Pancreas (tissue), 10 donors: ENCODE measurements at regions not wholly inside any gene's neighbourhood (a gene's known extent, or its start where the extent isn't known, plus 50 kb on each side); places are given as distances from the start of the nearest gene placed in this dataset.
"Not testable (repeated sequence)": the region's sequence is repeated elsewhere in the genome, so short reads cannot be mapped to it uniquely, and the experiment has no call there.

Experiments used
- ATAC-seq, 4 donors: fragments of 200-7000 bp; cut with Tn5 transposase; one replicate each; pipeline versions ENCODE4 v1.8.0 to v1.9.1; 2020; ENCODE audit warnings: mild to moderate bottlenecking in 4 of 4, moderate library complexity in 4 of 4
- DNase-seq, 6 donors: peaks; one replicate each; pipeline ENCODE4 v3.0.0-alpha.2; 2020
- FAIRE-seq: peaks from 2 replicates; lab custom pipeline; 2012; peaks lifted over from hg19 to GRCh38; lab: Jason Lieb, UNC
- H3K27ac ChIP-seq, 4 donors: fragments of 200-600 bp; sonication (generic); 1 replicate in 3 of 4; 2 replicates in 1 of 4; pipeline versions ENCODE4 v1.5.0 to v1.8.0; 2020
- H3K27me3 ChIP-seq, 4 donors: fragments of 200-600 bp; one replicate each; pipeline ENCODE4 v1.8.0; 2021
- H3K36me3 ChIP-seq, 3 donors: fragments of 200-600 bp; sonication (generic) in 1 of 3; one replicate each; pipeline versions ENCODE4 v1.5.0 to v1.8.0; 2020 to 2021
- H3K4me1 ChIP-seq, 3 donors: fragments of 200-600 bp; one replicate each; pipeline ENCODE4 v1.8.0; 2021
- H3K4me3 ChIP-seq, 4 donors: fragments of 200-600 bp; sonication (generic) in 2 of 4; one replicate each; pipeline versions ENCODE4 v1.5.0 to v1.8.0; 2020 to 2021
- H3K9me3 ChIP-seq, 4 donors: fragments of 200-600 bp; one replicate each; pipeline ENCODE4 v1.8.0; 2021
- CTCF ChIP-seq, 4 donors: fragments of 200-600 bp; sonication (generic) in 3 of 4; IDR thresholded peaks; one replicate each; pipeline versions ENCODE4 v1.5.0 to v1.8.0; 2021; ENCODE audit warnings: antibody characterized with exemption in 4 of 4
- WGBS, 2 donors: extraction: QIAGEN DNeasy Blood & Tissue Kit; methylation state at CpG; one replicate each; pipeline ENCODE4 v1.1.7; 2013; 5-methylcytosine and 5-hydroxymethylcytosine counted together
- intact Hi-C, 3 donors: fragments of 100-400 bp; cut with DNase I; formaldehyde crosslinking; loops; one replicate each; pipeline versions ENCODE4 v1.11.1 to v1.14.2; 2022
- donor health status: healthy with polysubstance abuse.
- donor health status: DM: no; HTN: no; CAD: no; lungs with moderate emphysema.
- donor health status: DM: no; HTN: no; CAD: no.
- donor health status: control.
- donor health status: control.
- donor health status: Bipolar disorder and iron deficiency.
- donor health status: DM: yes; HTN: yes; CAD: no.
- donor health status: DM: no; HTN: no; CAD: no.
- donor health status: DM: no; HTN: no; CAD: no.
- donor health status: DM: yes; HTN: yes; CAD: no.

GRCh38 chr6:112475083-112475482 is 128.0 kb downstream of the RFPL4B start:
- intact Hi-C loops: no loop called here
- Histone ChIP-seq H3K9me3 (no peaks in the 10 kb centered on the region), H3K27ac (no peak overlapping the region), H3K27me3 (no peaks in the 10 kb centered on the region), H3K36me3 (no peaks in the 10 kb centered on the region), H3K4me3 (no peak overlapping the region), H3K4me1 (peaks cover 0 to 4% (median 0%) of the 10 kb centered on the region in 3 donors)
- ATAC-seq: no peak
- no peak for DNase-seq
- no peak for TF ChIP-seq CTCF (IDR thresholded peaks at IDR 0.05)
- no peak for FAIRE-seq

GRCh38 chr6:112477125-112477524 is 130.0 kb downstream of the RFPL4B start:
- no peak for FAIRE-seq
- H3K9me3 ChIP-seq: no peaks in the 10 kb centered on the region
- no peaks in the 10 kb centered on the region for H3K4me1 ChIP-seq
- ATAC-seq: no peak
- H3K36me3 ChIP-seq: no peaks in the 10 kb centered on the region
- TF ChIP-seq CTCF (IDR thresholded peaks at IDR 0.05): no peak
- H3K27ac ChIP-seq: no peak overlapping the region
- H3K4me3 ChIP-seq: no peak overlapping the region
- intact Hi-C loops: no loop called here
- H3K27me3 ChIP-seq: no peaks in the 10 kb centered on the region
- WGBS, 2 donors: 88 to 89% methylated on average over 5 of the region's 5 CpGs
- DNase-seq: no peak

GRCh38 chr6:112478036-112478435 is 130.9 kb downstream of the RFPL4B start:
- FAIRE-seq (no peak), ATAC-seq (no peak), DNase-seq (no peak)
- Histone ChIP-seq H3K36me3 (no peaks in the 10 kb centered on the region), H3K4me3 (no peak overlapping the region), H3K27me3 (no peaks in the 10 kb centered on the region), H3K4me1 (no peaks in the 10 kb centered on the region), H3K27ac (no peak overlapping the region), H3K9me3 (no peaks in the 10 kb centered on the region)
- WGBS, 2 donors: 57 to 63% methylated on average over 2 of the region's 2 CpGs
- intact Hi-C loops: no loop called here
- no peak for TF ChIP-seq CTCF (IDR thresholded peaks at IDR 0.05)

- DNase-seq, FAIRE-seq, H3K4me3 ChIP-seq, intact Hi-C loops, ATAC-seq, H3K4me1 ChIP-seq, H3K27ac ChIP-seq, H3K36me3 ChIP-seq, H3K27me3 ChIP-seq, H3K9me3 ChIP-seq: not testable (repeated sequence)
- WGBS, 2 donors: 94 to 100% methylated on average over 5 of the region's 5 CpGs
Observed at GRCh38 chr6:112479975-112480374, 132.8 kb downstream of the RFPL4B start.

GRCh38 chr6:112480553-112480952 is 133.4 kb downstream of the RFPL4B start:
- Histone ChIP-seq H3K4me3 (no peak overlapping the region), H3K27me3 (no peaks in the 10 kb centered on the region), H3K36me3 (no peaks in the 10 kb centered on the region), H3K27ac (no peak overlapping the region), H3K9me3 (no peaks in the 10 kb centered on the region), H3K4me1 (no peaks in the 10 kb centered on the region)
- TF ChIP-seq CTCF (IDR thresholded peaks at IDR 0.05): no peak
- FAIRE-seq: no peak
- no peak for ATAC-seq
- no peak for DNase-seq
- intact Hi-C loops: no loop called here
- 65 to 78% methylated on average over 1 of the region's 1 CpG for WGBS, 2 donors

GRCh38 chr6:112481211-112481610 is 134.1 kb downstream of the RFPL4B start:
- Histone ChIP-seq H3K4me3 (no peak overlapping the region), H3K9me3 (no peaks in the 10 kb centered on the region), H3K4me1 (no peaks in the 10 kb centered on the region), H3K27ac (no peak overlapping the region), H3K27me3 (no peaks in the 10 kb centered on the region), H3K36me3 (no peaks in the 10 kb centered on the region)
- DNase-seq (no peak), FAIRE-seq (no peak), ATAC-seq (no peak)
- no peak for TF ChIP-seq CTCF (IDR thresholded peaks at IDR 0.05)
- WGBS, 2 donors: 55 to 87% methylated on average over 2 of the region's 2 CpGs
- intact Hi-C loops: no loop called here
